Lower lobe of right lung (tissue), 2 donors: ENCODE measurements at regions not wholly inside any gene's neighbourhood (a gene's known extent, or its start where the extent isn't known, plus 50 kb on each side); places are given as distances from the start of the nearest gene placed in this dataset.
"Not testable (repeated sequence)": the region's sequence is repeated elsewhere in the genome, so short reads cannot be mapped to it uniquely, and the experiment has no call there.

Experiments used
- ATAC-seq, 2 donors: fragments of 200-7000 bp; cut with Tn5 transposase; one replicate each; pipeline ENCODE4 v1.9.1; 2020 to 2022; ENCODE audit warnings: mild to moderate bottlenecking in 2 of 2, moderate library complexity in 2 of 2
- DNase-seq: peaks from one replicate; pipeline ENCODE4 v3.0.0-alpha.2; 2020
- H3K27ac ChIP-seq: fragments of 200-600 bp; one replicate; pipeline ENCODE4 v1.8.0; 2022
- H3K27me3 ChIP-seq: fragments of 200-600 bp; one replicate; pipeline ENCODE4 v1.8.0; 2022; ENCODE audit warnings: low read depth
- H3K36me3 ChIP-seq: fragments of 200-600 bp; one replicate; pipeline ENCODE4 v1.8.0; 2022; ENCODE audit warnings: mild to moderate bottlenecking
- H3K4me1 ChIP-seq: fragments of 200-600 bp; one replicate; pipeline ENCODE4 v1.8.0; 2022
- H3K4me3 ChIP-seq: fragments of 200-600 bp; one replicate; pipeline ENCODE4 v1.8.0; 2022; ENCODE audit warnings: mild to moderate bottlenecking
- H3K9me3 ChIP-seq: fragments of 200-600 bp; one replicate; pipeline ENCODE4 v1.8.0; 2022
- CTCF ChIP-seq: fragments of 200-600 bp; IDR thresholded peaks from one replicate; pipeline ENCODE4 v1.8.0; 2022; ENCODE audit warnings: antibody characterized with exemption, mild to moderate bottlenecking
- intact Hi-C: fragments of 100-400 bp; cut with DNase I; formaldehyde crosslinking; loops from one replicate; pipeline ENCODE4 v1.11.0; 2022
- donor health status: DM: no; HTN: yes; CAD: no; lungs with severe emphysema.

- TF ChIP-seq CTCF: no peak
Observed at GRCh38 chr13:111058796-111059506, 56.2 kb upstream of the ARHGEF7 start.

GRCh38 chr13:111058339-111058738 is 56.8 kb upstream of the ARHGEF7 start:
- intact Hi-C loops, H3K27me3 ChIP-seq: not testable (repeated sequence)

More at GRCh38 chr13:111058796-111059506, 56.2 kb upstream of the ARHGEF7 start:
- DNase-seq (no peak), ATAC-seq (no peak)
- intact Hi-C loops: no loop called here
- no peaks in the 10 kb centered on the region for H3K9me3 ChIP-seq
- H3K27me3 ChIP-seq: no peaks in the 10 kb centered on the region
- H3K36me3 ChIP-seq: no peaks in the 10 kb centered on the region
- H3K4me1 ChIP-seq: no peaks in the 10 kb centered on the region
- no peak overlapping the region for H3K27ac ChIP-seq
- no peak overlapping the region for H3K4me3 ChIP-seq

GRCh38 chr13:111051726-111052232 is 63.3 kb upstream of the ARHGEF7 start:
- intact Hi-C loops, H3K27me3 ChIP-seq, H3K4me1 ChIP-seq, H3K4me3 ChIP-seq, ATAC-seq, DNase-seq, H3K36me3 ChIP-seq, H3K27ac ChIP-seq, H3K9me3 ChIP-seq: not testable (repeated sequence)

More at GRCh38 chr13:111058339-111058738, 56.8 kb upstream of the ARHGEF7 start:
- H3K36me3 ChIP-seq, H3K27ac ChIP-seq, H3K4me1 ChIP-seq, DNase-seq, H3K9me3 ChIP-seq, H3K4me3 ChIP-seq, ATAC-seq: not testable (repeated sequence)

- no peak for DNase-seq
- Histone ChIP-seq H3K27me3 (no peaks in the 10 kb centered on the region), H3K36me3 (no peaks in the 10 kb centered on the region), H3K9me3 (no peaks in the 10 kb centered on the region), H3K4me3 (no peak overlapping the region), H3K27ac (no peak overlapping the region), H3K4me1 (peaks cover 7% of the 10 kb centered on the region)
- TF ChIP-seq CTCF: no peak
- intact Hi-C loops: no loop called here
- no peak for ATAC-seq
Observed at GRCh38 chr13:111051041-111051725, 63.9 kb upstream of the ARHGEF7 start.

GRCh38 chr13:111050539-111050879 is 64.6 kb upstream of the ARHGEF7 start:
- ATAC-seq: no peak
- Histone ChIP-seq H3K4me3 (no peak overlapping the region), H3K36me3 (no peaks in the 10 kb centered on the region), H3K27ac (no peak overlapping the region), H3K27me3 (no peaks in the 10 kb centered on the region), H3K4me1 (peaks cover 7% of the 10 kb centered on the region), H3K9me3 (no peaks in the 10 kb centered on the region)
- intact Hi-C loops: no loop called here
- DNase-seq: no peak
- TF ChIP-seq CTCF: no peak

- TF ChIP-seq CTCF: peak; percentile 56
- peaks cover 7% of the 10 kb centered on the region for H3K4me1 ChIP-seq
- H3K4me3 ChIP-seq: no peak overlapping the region
- DNase-seq (no peak), ATAC-seq (peak; percentile 43 to 46)
- H3K9me3 ChIP-seq: no peaks in the 10 kb centered on the region
- no peaks in the 10 kb centered on the region for H3K36me3 ChIP-seq
- no peak overlapping the region for H3K27ac ChIP-seq
- intact Hi-C loops: no loop called here
- H3K27me3 ChIP-seq: no peaks in the 10 kb centered on the region
Observed at GRCh38 chr13:111049791-111050538, 65.1 kb upstream of the ARHGEF7 start.
